DND-41 (cell line): ENCODE measurements at regions not wholly inside any gene's neighbourhood (a gene's known extent, or its start where the extent isn't known, plus 50 kb on each side); places are given as distances from the start of the nearest gene placed in this dataset.

ENCODE experiments used
- ATAC-seq: fragments of 200-7000 bp; cut with Tn5 transposase; 3 replicates; pipeline ENCODE4 v1.9.1; 2021; ENCODE audit warnings: low read depth; ENCODE audit not compliant: insufficient read depth
- DNase-seq: peaks from one replicate; pipeline ENCODE4 v3.0.0-alpha.2; 2020
- H2AFZ ChIP-seq: 2 replicates; pipeline ENCODE4 v1.6.0; 2012; ENCODE audit warnings: low read depth, low read length
- H3K27ac ChIP-seq: 2 replicates; pipeline ENCODE4 v1.5.1; 2012; ENCODE audit warnings: low read length, inconsistent platforms
- H3K27me3 ChIP-seq: fragments of 200-600 bp; sonication (generic); 2 replicates; pipeline ENCODE4 v1.6.0; 2012; ENCODE audit warnings: low read length, mild to moderate bottlenecking, inconsistent platforms; ENCODE audit not compliant: insufficient read depth, poor library complexity
- H3K36me3 ChIP-seq: 2 replicates; pipeline ENCODE4 v1.5.1; 2012; ENCODE audit warnings: low read length, inconsistent platforms; ENCODE audit not compliant: insufficient read depth
- H3K4me1 ChIP-seq: 2 replicates; pipeline ENCODE4 v1.5.1; 2012; ENCODE audit warnings: mild to moderate bottlenecking, low read length; ENCODE audit not compliant: insufficient read depth
- H3K4me2 ChIP-seq: 2 replicates; pipeline ENCODE4 v1.6.0; 2012; ENCODE audit warnings: mild to moderate bottlenecking, moderate library complexity, low read length, inconsistent platforms; ENCODE audit not compliant: insufficient read depth
- H3K4me3 ChIP-seq, 2 experiments: fragments of 200-600 bp in 1 of 2; shearing (Covaris generic) in 1 of 2; 2 replicates each; pipeline ENCODE4 v1.5.1; 2012 to 2016; ENCODE audit warnings: inconsistent platforms in 2 of 2, low read length in 2 of 2, mild to moderate bottlenecking in 2 of 2, low read depth in 1 of 2, moderate library complexity in 1 of 2
- H3K79me2 ChIP-seq: 2 replicates; pipeline ENCODE4 v1.6.0; 2012; ENCODE audit warnings: low read length, inconsistent platforms; ENCODE audit not compliant: insufficient read depth
- H3K9ac ChIP-seq: 2 replicates; pipeline ENCODE4 v1.6.0; 2012; ENCODE audit warnings: low read depth, mild to moderate bottlenecking, inconsistent platforms, low read length, moderate library complexity
- H3K9me3 ChIP-seq: 2 replicates; pipeline ENCODE4 v1.5.1; 2012; ENCODE audit warnings: low read length, moderate library complexity, mild to moderate bottlenecking, inconsistent platforms; ENCODE audit not compliant: insufficient read depth, severe bottlenecking
- H4K20me1 ChIP-seq: 2 replicates; pipeline ENCODE4 v1.6.0; 2012; ENCODE audit warnings: low read length; ENCODE audit not compliant: insufficient read depth
- CTCF ChIP-seq: IDR thresholded peaks from 2 replicates; pipeline ENCODE4 v1.5.1; 2012; ENCODE audit warnings: borderline replicate concordance, low read length, moderate library complexity, mild to moderate bottlenecking; ENCODE audit not compliant: poor library complexity, severe bottlenecking; ENCODE audit errors: extremely low read depth
- EZH2 ChIP-seq: IDR thresholded peaks from 3 replicates; pipeline ENCODE4 v1.6.1; 2012; ENCODE audit warnings: borderline replicate concordance, low read depth, mild to moderate bottlenecking, moderate library complexity, low read length, inconsistent platforms; ENCODE audit not compliant: severe bottlenecking

- DNase-seq = no peak
- H3K9me3 ChIP-seq = no peaks in the 10 kb centered on the region
- no peaks in the 10 kb centered on the region for H3K79me2 ChIP-seq
- no peak overlapping the region for H3K9ac ChIP-seq
- no peak for ATAC-seq
- H2AFZ ChIP-seq = no peak overlapping the region
- no peak for TF ChIP-seq EZH2
- TF ChIP-seq CTCF = no peak
- H4K20me1 ChIP-seq = no peaks in the 10 kb centered on the region
- H3K4me3 ChIP-seq = no peak overlapping the region
- H3K4me2 ChIP-seq = no peak overlapping the region
- no peaks in the 10 kb centered on the region for H3K27me3 ChIP-seq
- no peak overlapping the region for H3K27ac ChIP-seq
- no peaks in the 10 kb centered on the region for H3K4me1 ChIP-seq
- no peaks in the 10 kb centered on the region for H3K36me3 ChIP-seq
Measured at GRCh38 chr9:29882767-29883166, 2309.5 kb upstream of the C9orf72 start.

- Histone ChIP-seq H3K4me2 (no peak overlapping the region), H3K9ac (no peak overlapping the region), H2AFZ (no peak overlapping the region), H3K79me2 (no peaks in the 10 kb centered on the region), H3K27ac (no peak overlapping the region), H3K36me3 (no peaks in the 10 kb centered on the region), H3K27me3 (no peaks in the 10 kb centered on the region), H3K9me3 (no peaks in the 10 kb centered on the region), H4K20me1 (no peaks in the 10 kb centered on the region), H3K4me3 (no peak overlapping the region), H3K4me1 (no peaks in the 10 kb centered on the region)
- no peak for DNase-seq
- no peak for ATAC-seq
- TF ChIP-seq CTCF (no peak), EZH2 (no peak)
Measured at GRCh38 chr9:29906065-29906464, 2332.8 kb upstream of the C9orf72 start.

- no peak for ATAC-seq
- Histone ChIP-seq H3K79me2 (no peaks in the 10 kb centered on the region), H2AFZ (no peak overlapping the region), H3K36me3 (no peaks in the 10 kb centered on the region), H3K4me3 (no peak overlapping the region), H4K20me1 (no peaks in the 10 kb centered on the region), H3K27ac (no peak overlapping the region), H3K4me2 (no peak overlapping the region), H3K4me1 (no peaks in the 10 kb centered on the region), H3K27me3 (no peaks in the 10 kb centered on the region), H3K9ac (no peak overlapping the region), H3K9me3 (no peaks in the 10 kb centered on the region)
- no peak for DNase-seq
- TF ChIP-seq CTCF = no peak
- no peak for TF ChIP-seq EZH2
Measured at GRCh38 chr9:29928072-29928471, 2354.8 kb upstream of the C9orf72 start.

GRCh38 chr9:29939559-29939958 lies 2366.3 kb upstream of the C9orf72 start:
- Histone ChIP-seq H3K27ac (no peak overlapping the region), H4K20me1 (no peaks in the 10 kb centered on the region), H3K36me3 (no peaks in the 10 kb centered on the region), H3K9me3 (no peaks in the 10 kb centered on the region), H3K4me1 (no peaks in the 10 kb centered on the region), H3K9ac (no peak overlapping the region), H3K27me3 (no peaks in the 10 kb centered on the region), H3K4me2 (no peak overlapping the region), H2AFZ (no peak overlapping the region), H3K4me3 (no peak overlapping the region), H3K79me2 (no peaks in the 10 kb centered on the region)
- no peak for ATAC-seq
- TF ChIP-seq EZH2 = no peak
- no peak for TF ChIP-seq CTCF
- DNase-seq = no peak
